GM18873 (cell line): ENCODE measurements at regions not wholly inside any gene's neighbourhood (a gene's known extent, or its start where the extent isn't known, plus 50 kb on each side); places are given as distances from the start of the nearest gene placed in this dataset.

Experiments
- ATAC-seq: cut with Tn5 transposase; IDR thresholded peaks from one replicate; pipeline ENCODE4 v1.9.1; 2021; ENCODE audit warnings: mild to moderate bottlenecking, moderate library complexity, moderate number of reproducible peaks; ENCODE audit not compliant: unreplicated experiment, low FRiP score

DNA sequence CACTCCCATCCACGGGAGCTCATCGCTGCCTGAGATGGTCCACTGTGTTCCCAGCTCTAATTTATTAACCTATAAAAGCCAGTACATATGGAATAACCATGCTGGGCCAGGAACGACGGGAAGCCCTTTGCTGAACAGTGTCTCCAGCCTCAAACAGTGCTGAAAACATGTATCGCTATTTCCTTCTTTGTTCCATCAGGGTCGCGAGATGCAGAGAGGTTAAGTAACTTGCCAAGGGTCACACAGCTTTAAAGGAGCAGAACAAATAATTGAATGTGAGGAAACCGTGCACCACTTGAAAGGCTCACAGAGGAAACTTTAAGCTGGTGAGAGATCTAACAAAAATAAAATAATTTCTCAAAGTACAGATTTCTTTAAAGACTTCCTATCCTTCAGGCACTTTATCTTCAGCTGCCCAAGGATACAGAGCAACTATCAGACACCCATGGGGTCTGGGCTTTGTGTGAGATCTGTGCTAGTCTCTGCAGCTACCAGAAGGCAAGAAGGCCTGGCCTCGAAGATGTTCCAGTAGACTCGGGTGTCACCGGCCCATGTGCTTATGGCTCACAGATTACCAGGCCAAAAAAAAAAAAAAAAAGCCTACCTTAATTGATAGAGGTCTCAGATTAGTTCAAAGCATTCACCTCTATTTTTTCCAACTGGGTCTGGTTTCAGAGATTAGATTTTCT, 207.8 kb upstream of the FOXF1 start:
- ATAC-seq: no peak

- no peak for ATAC-seq
Measured at GRCh38 chr16:86303787-86304678, 206.3 kb upstream of the FOXF1 start.

DNA sequence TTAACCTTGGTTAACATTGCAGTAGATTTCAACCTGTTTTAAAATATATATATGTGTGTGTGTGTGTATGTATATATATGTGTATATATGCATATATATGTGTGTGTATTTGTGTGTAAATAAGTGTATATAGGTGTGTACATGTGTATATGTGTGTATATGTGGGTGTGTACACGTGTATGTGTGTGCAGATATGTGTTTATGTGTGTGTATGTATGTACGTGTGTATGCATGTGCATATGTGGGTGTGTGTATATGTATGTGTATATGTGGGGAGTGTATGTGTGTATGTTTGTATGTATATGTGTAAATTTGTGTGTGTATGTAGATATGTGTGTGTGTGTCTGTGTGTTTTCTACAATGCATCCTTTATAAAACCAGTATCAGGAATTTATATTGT, 205.5 kb upstream of the FOXF1 start:
- ATAC-seq: no peak

DNA sequence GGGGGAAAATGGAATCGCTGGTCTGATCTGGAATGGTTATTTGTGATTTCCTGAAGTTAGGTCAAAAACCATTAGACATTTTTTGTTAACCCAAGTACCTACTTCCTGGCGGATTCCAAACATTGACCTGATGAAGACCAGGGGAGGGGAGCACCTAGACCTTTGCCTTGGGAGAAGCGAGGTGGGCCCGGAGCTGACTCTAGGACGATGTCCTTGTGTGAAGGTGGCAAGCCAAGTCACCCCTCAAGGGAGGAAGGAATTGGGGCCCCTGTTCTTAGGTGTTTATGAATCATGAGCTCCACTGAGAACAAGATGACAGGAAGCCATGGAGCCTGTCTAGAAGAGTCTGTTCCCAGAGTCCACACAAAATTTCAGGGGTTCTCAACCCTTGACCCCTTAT, 204.9 kb upstream of the FOXF1 start:
- no peak for ATAC-seq

GRCh38 chr16:86306011-86306644, 204.2 kb upstream of the FOXF1 start:
- no peak for ATAC-seq

GRCh38 chr16:86306811-86307513, 203.4 kb upstream of the FOXF1 start:
- no peak for ATAC-seq

DNA sequence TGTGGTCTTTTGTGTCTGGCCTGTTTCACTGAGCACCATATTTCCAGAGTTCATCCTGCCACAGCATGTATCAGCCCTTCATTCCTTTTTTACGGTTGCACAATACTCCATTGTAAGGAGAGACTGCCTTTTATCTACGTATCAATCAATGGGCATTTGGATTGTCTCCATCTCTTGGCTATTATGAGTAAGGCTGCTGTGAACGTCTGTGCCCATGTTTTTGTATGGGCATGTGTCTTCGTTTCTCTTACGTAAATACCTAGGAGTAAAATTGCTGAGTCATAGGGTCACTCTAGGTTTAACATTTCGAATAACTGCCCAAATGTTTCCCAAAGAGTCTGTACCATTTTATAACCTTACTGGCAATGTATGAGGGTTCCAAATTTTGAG, 202.8 kb upstream of the FOXF1 start:
- no peak for ATAC-seq

DNA sequence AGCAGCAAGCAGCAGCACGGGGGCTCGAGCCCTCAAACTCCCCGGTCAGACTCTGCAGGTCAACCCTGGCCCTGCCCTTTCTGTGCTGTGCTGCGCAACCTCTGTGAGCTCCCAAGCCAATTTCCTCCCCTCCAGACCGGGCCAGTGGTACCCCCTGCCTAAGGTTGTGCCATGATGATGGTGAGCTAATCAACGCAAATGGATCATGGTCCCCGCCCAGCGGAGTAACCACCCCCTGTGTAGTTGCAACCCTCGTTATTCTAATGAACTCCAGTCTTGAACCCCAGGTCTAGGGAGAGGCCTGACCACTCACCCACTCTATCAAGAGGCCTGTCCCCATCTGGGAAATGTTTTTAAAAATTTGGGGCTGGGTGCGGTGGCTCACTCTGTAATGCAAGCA, 201.8 kb upstream of the FOXF1 start:
- ATAC-seq: no peak

GRCh38 chr16:86313631-86314030, 196.7 kb upstream of the FOXF1 start:
- ATAC-seq: no peak

DNA sequence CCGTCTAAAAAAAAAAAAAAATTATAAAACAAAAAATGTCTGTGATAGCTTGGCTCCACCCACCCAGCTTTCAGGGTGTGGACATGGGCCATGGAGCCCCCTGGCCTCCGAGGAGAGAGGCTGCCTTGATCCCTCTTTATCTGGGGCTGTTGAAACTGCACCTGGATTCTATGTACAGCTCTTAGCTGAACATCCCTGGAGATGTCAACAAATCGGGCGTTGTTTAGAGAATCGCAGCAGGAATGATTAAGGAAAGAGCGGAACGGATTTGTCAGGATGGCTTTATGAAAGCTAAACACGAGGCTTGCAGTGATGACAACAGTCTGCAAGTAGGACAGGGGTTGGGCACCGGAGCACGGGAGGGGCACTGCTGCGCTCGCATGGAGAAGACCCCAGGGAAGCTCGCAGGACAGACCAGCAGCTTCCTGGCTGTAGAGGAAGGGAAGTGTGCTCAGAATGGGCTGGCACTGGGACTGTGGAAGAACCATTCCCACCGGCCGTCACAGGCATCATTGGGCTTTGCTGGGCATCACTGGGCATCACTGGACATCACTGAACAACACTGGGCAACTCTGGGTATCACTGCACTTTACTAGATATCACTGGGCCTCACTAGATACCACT, 195.8 kb upstream of the FOXF1 start:
- no peak for ATAC-seq

GRCh38 chr16:86316967-86317812, 193.1 kb upstream of the FOXF1 start:
- ATAC-seq: no peak

GRCh38 chr16:86317813-86318650, 192.3 kb upstream of the FOXF1 start:
- no peak for ATAC-seq

- ATAC-seq: no peak
Measured at GRCh38 chr16:86319585-86320236, 190.6 kb upstream of the FOXF1 start.

DNA sequence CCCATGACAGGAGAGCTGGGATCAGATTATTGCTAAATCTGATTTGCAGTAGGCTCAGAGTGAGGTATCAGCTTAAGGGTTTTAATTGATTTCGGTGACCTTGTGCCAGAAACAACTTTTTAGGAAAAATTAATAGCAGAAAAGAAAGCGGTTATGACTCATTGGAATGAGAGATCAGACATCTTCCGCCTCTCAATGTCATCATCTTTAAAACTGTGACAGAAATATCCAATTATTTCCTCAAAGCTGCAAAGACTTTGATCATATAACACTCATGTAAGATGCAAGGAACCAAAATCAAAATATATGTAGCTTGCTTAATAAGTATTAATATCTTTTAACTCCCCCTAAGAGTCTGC, 190.1 kb upstream of the FOXF1 start:
- ATAC-seq: no peak

DNA sequence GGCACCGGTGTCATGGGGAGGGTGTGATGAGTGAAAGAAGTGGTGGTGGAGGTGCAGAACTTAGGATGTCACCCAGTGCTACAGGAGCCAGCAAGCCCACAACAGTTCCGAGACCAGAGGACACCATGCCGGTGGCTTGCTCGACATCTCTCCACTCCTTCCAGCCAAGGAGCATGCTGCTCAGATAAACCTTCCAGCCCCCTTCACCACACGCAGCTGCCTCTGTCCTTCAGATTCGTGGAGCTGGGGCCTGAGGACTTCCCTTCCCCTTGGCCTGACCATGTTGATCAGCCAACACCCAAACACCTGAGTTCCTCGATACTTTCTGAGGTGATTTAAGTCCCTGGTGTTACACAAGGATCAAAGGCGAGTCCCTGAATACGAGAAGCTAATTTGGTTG, 188.8 kb upstream of the FOXF1 start:
- no peak for ATAC-seq

GRCh38 chr16:86322283-86322682, 188.0 kb upstream of the FOXF1 start:
- ATAC-seq: no peak

DNA sequence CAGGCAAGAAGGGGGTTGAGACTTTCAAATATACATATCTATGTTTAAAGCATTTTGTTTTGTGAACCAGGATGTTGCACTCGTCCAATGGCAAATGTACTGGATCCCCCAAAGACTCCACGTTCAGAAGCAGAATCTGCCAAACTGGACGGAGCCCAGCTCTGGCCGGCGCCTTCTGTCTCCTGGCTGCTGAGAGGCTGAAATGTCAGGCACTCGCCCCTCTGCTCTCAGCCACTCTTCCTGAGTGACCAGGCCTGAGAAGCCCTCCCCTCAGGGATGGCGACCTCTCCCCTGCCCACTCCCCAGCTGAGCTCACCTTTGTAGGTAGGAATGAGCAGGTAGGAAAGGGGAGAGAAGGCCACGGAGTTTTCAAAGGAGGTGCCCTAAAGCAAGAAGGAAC, 187.5 kb upstream of the FOXF1 start:
- no peak for ATAC-seq

- ATAC-seq: no peak
Measured at GRCh38 chr16:86324320-86324719, 186.0 kb upstream of the FOXF1 start.
